Natural killer cell (primary cell): ENCODE measurements at regions not wholly inside any gene's neighbourhood (a gene's known extent, or its start where the extent isn't known, plus 50 kb on each side); places are given as distances from the start of the nearest gene placed in this dataset.

Source experiments
- ATAC-seq, 3 donors: fragments of 150-1000 bp in 2 of 3; fragments of 200-7000 bp in 1 of 3; cut with Tn5 transposase; 1 replicate in 1 of 3; 2 replicates in 2 of 3; pipeline ENCODE4 v1.10.0; 2021; ENCODE audit warnings: mild to moderate bottlenecking in 2 of 3, moderate library complexity in 2 of 3
- DNase-seq, 2 donors: peaks; one replicate each; pipeline versions ENCODE4 v3.0.0 to v3.0.0-alpha.2; 2013 to 2021; ENCODE audit warnings: mixed read lengths in 1 of 2
- H3K27ac ChIP-seq: one replicate; pipeline ENCODE4 v1.5.1; 2013; ENCODE audit warnings: mild to moderate bottlenecking, low read length
- H3K27me3 ChIP-seq: one replicate; pipeline ENCODE4 v1.6.1; 2013; ENCODE audit warnings: low read length; ENCODE audit not compliant: control insufficient read depth, insufficient read depth
- H3K36me3 ChIP-seq: one replicate; pipeline ENCODE4 v1.6.1; 2013; ENCODE audit warnings: low read length; ENCODE audit not compliant: control insufficient read depth, insufficient read depth
- H3K4me1 ChIP-seq: one replicate; pipeline ENCODE4 v1.6.1; 2013; ENCODE audit warnings: low read length; ENCODE audit not compliant: control insufficient read depth, insufficient read depth
- H3K4me3 ChIP-seq: one replicate; pipeline ENCODE4 v1.5.1; 2013; ENCODE audit warnings: low read length
- H3K9me3 ChIP-seq: one replicate; pipeline ENCODE4 v1.6.1; 2013; ENCODE audit warnings: low read length; ENCODE audit not compliant: control insufficient read depth, insufficient read depth
- H3K27ac Mint-ChIP-seq, 2 donors: one replicate each; pipeline ENCODE4 v1.8.0; 2022; ENCODE audit warnings: mild to moderate bottlenecking in 2 of 2, mixed read lengths in 2 of 2, moderate library complexity in 1 of 2
- H3K27me3 Mint-ChIP-seq, 2 donors: one replicate each; pipeline ENCODE4 v1.8.0; 2022; ENCODE audit warnings: low read depth in 2 of 2, mixed read lengths in 2 of 2
- H3K36me3 Mint-ChIP-seq: one replicate; pipeline ENCODE4 v1.8.0; 2022; ENCODE audit warnings: mixed read lengths
- H3K4me1 Mint-ChIP-seq, 2 donors: one replicate each; pipeline ENCODE4 v1.8.0; 2022; ENCODE audit warnings: mixed read lengths in 2 of 2
- H3K4me3 Mint-ChIP-seq: one replicate; pipeline ENCODE4 v1.8.0; 2022; ENCODE audit warnings: mild to moderate bottlenecking, moderate library complexity, mixed read lengths
- H3K9me3 Mint-ChIP-seq, 2 donors: one replicate each; pipeline ENCODE4 v1.8.0; 2022; ENCODE audit warnings: mixed read lengths in 2 of 2
- WGBS: methylation state at CpG from one replicate; pipeline ENCODE4 v1.1.7; 2013; ENCODE audit warnings: missing lambda C conversion rate; ENCODE audit not compliant: insufficient coverage; 5-methylcytosine and 5-hydroxymethylcytosine counted together
- intact Hi-C: fragments of 100-400 bp; cut with micrococcal nuclease; formaldehyde crosslinking; loops from one replicate; pipeline ENCODE4 v1.14.2; 2022
- TF ChIP-seq, protein P1 (sequence below): fragments of 200-600 bp; IDR thresholded peaks from one replicate; pipeline ENCODE4 v1.8.0; 2022; ENCODE audit warnings: antibody characterized with exemption

DNA sequence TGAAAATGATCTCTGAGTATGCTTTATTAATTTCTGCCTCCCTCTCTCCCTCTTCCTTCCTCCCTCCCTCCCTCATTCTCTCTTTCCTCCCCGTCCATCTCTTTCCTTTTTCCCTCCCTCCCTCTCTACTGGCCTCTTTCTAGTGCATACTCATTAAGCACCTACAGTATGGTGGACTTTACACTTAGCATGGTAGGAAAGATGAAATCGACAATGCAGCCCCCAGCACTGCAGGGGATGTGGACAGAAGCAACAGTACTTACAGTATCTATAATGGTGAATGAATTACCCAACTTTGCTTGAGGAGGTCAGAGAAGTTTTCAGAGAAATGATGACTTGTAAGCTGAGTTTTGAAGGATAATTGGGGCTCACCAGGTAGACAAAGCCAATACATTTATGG is 143.8 kb upstream of the RPS6KA3 start:
- no peak overlapping the region for H3K4me3 Mint-ChIP-seq
- intact Hi-C loops: no loop called here
- TF ChIP-seq, protein P1, sequence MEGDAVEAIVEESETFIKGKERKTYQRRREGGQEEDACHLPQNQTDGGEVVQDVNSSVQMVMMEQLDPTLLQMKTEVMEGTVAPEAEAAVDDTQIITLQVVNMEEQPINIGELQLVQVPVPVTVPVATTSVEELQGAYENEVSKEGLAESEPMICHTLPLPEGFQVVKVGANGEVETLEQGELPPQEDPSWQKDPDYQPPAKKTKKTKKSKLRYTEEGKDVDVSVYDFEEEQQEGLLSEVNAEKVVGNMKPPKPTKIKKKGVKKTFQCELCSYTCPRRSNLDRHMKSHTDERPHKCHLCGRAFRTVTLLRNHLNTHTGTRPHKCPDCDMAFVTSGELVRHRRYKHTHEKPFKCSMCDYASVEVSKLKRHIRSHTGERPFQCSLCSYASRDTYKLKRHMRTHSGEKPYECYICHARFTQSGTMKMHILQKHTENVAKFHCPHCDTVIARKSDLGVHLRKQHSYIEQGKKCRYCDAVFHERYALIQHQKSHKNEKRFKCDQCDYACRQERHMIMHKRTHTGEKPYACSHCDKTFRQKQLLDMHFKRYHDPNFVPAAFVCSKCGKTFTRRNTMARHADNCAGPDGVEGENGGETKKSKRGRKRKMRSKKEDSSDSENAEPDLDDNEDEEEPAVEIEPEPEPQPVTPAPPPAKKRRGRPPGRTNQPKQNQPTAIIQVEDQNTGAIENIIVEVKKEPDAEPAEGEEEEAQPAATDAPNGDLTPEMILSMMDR: no peak
- no peak overlapping the region for H3K27ac ChIP-seq
- ATAC-seq: no peak
- no peaks in the 10 kb centered on the region for H3K27me3 ChIP-seq
- no peaks in the 10 kb centered on the region for H3K9me3 ChIP-seq
- H3K27me3 Mint-ChIP-seq: no peaks in the 10 kb centered on the region
- no peaks in the 10 kb centered on the region for H3K9me3 Mint-ChIP-seq
- WGBS: 100% methylated on average over 1 of the region's 2 CpGs
- no peak overlapping the region for H3K4me3 ChIP-seq
- H3K36me3 ChIP-seq: no peaks in the 10 kb centered on the region
- no peak overlapping the region for H3K27ac Mint-ChIP-seq
- DNase-seq: no peak
- no peaks in the 10 kb centered on the region for H3K36me3 Mint-ChIP-seq
- peaks cover 16 to 25% of the 10 kb centered on the region in 2 donors for H3K4me1 Mint-ChIP-seq
- H3K4me1 ChIP-seq: peaks cover 35% of the 10 kb centered on the region

GRCh38 chrX:20409991-20410390 is 143.3 kb upstream of the RPS6KA3 start:
- 100% methylated on average over 1 of the region's 6 CpGs for WGBS

DNA sequence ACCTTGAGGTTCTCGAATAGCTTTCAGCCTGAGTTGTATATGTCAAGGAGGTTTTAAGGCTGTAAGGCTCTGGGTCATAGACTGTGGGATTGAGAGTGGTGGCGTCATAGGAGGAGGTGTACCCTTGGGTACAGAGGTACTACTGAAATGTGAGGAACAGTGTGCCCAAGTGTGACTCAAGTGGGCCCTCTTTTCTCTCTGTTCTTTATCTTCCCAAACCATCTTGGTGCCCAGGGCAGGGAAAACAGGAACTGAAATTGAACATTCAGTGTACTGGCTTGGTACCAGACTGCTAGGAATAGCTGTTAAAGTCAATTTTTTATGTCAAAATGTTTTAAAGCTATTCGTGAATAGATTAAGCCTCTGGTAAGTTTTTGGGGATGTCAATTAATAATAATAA is 136.2 kb upstream of the RPS6KA3 start:
- 82% methylated on average over 2 of the region's 3 CpGs for WGBS
- H3K27ac ChIP-seq: no peak overlapping the region
- no peaks in the 10 kb centered on the region for H3K27me3 ChIP-seq
- Mint-ChIP-seq H3K4me1 (peaks cover 0 to 5% of the 10 kb centered on the region in 2 donors), H3K27me3 (no peaks in the 10 kb centered on the region), H3K27ac (no peak overlapping the region), H3K4me3 (no peak overlapping the region), H3K9me3 (no peaks in the 10 kb centered on the region), H3K36me3 (no peaks in the 10 kb centered on the region)
- H3K9me3 ChIP-seq: no peaks in the 10 kb centered on the region
- no peaks in the 10 kb centered on the region for H3K36me3 ChIP-seq
- no peak overlapping the region for H3K4me3 ChIP-seq
- intact Hi-C loops: no loop called here
- H3K4me1 ChIP-seq: no peaks in the 10 kb centered on the region
- TF ChIP-seq, protein P1: no peak
- ATAC-seq: no peak
- no peak for DNase-seq

More at GRCh38 chrX:20409991-20410390, 143.3 kb upstream of the RPS6KA3 start:
- H3K27ac ChIP-seq: no peak overlapping the region
- peaks cover 31% of the 10 kb centered on the region for H3K4me1 ChIP-seq
- ATAC-seq (no peak), DNase-seq (no peak)
- Mint-ChIP-seq H3K36me3 (no peaks in the 10 kb centered on the region), H3K27me3 (no peaks in the 10 kb centered on the region), H3K4me1 (peaks cover 16 to 25% of the 10 kb centered on the region in 2 donors), H3K27ac (no peak overlapping the region), H3K9me3 (no peaks in the 10 kb centered on the region), H3K4me3 (no peak overlapping the region)
- no peaks in the 10 kb centered on the region for H3K27me3 ChIP-seq
- H3K36me3 ChIP-seq: no peaks in the 10 kb centered on the region
- H3K9me3 ChIP-seq: no peaks in the 10 kb centered on the region
- TF ChIP-seq, protein P1: no peak
- no peak overlapping the region for H3K4me3 ChIP-seq
- intact Hi-C loops: no loop called here

- ATAC-seq (no peak), DNase-seq (no peak)
- no peaks in the 10 kb centered on the region for H3K36me3 ChIP-seq
- Mint-ChIP-seq H3K4me3 (no peak overlapping the region), H3K36me3 (no peaks in the 10 kb centered on the region), H3K9me3 (no peaks in the 10 kb centered on the region), H3K4me1 (peaks cover 0 to 11% of the 10 kb centered on the region in 2 donors), H3K27me3 (peaks cover 0 to 4% of the 10 kb centered on the region in 2 donors), H3K27ac (no peak overlapping the region)
- intact Hi-C loops: no loop called here
- no peaks in the 10 kb centered on the region for H3K9me3 ChIP-seq
- no peaks in the 10 kb centered on the region for H3K4me1 ChIP-seq
- no peak overlapping the region for H3K4me3 ChIP-seq
- 100% methylated on average over 1 of the region's 2 CpGs for WGBS
- TF ChIP-seq, protein P1: no peak
- no peak overlapping the region for H3K27ac ChIP-seq
- no peaks in the 10 kb centered on the region for H3K27me3 ChIP-seq
Measured at GRCh38 chrX:20399728-20400414, 133.2 kb upstream of the RPS6KA3 start.
